CD4-positive, alpha-beta memory T cell (primary cell): ENCODE measurements at regions not wholly inside any gene's neighbourhood (a gene's known extent, or its start where the extent isn't known, plus 50 kb on each side); places are given as distances from the start of the nearest gene placed in this dataset.
"Not testable (repeated sequence)": the region's sequence is repeated elsewhere in the genome, so short reads cannot be mapped to it uniquely, and the experiment has no call there.

ENCODE experiments used
- CTCF ChIA-PET: fragments of 350-600 bp; sonication (Branson Sonifier 250); formaldehyde crosslinking; loops from one replicate; lab custom pipeline; 2021; ENCODE audit warnings: inconsistent platforms; ENCODE audit not compliant: partially characterized antibody; lab: Charles Lee
- POLR2A ChIA-PET: fragments of 350-600 bp; sonication (Branson Sonifier 250); formaldehyde crosslinking; loops from one replicate; lab custom pipeline; 2021; ENCODE audit not compliant: partially characterized antibody; lab: Charles Lee
- DNase-seq, 5 donors: peaks; one replicate each; pipeline versions ENCODE4 v3.0.0 to v3.0.0-alpha.2; 2020 to 2022; ENCODE audit warnings: mixed read lengths in 1 of 5
- H3K27ac ChIP-seq: one replicate; pipeline ENCODE4 v1.7.0; 2013; ENCODE audit warnings: low read depth, low read length
- H3K27me3 ChIP-seq: 2 replicates; pipeline ENCODE4 v1.7.0; 2013; ENCODE audit warnings: mild to moderate bottlenecking, low read length, moderate library complexity; ENCODE audit not compliant: insufficient read depth
- H3K36me3 ChIP-seq: 2 replicates; pipeline ENCODE4 v1.7.0; 2013; ENCODE audit warnings: mild to moderate bottlenecking, low read length, moderate library complexity; ENCODE audit not compliant: insufficient read depth
- H3K4me1 ChIP-seq: 2 replicates; pipeline ENCODE4 v1.7.0; 2013; ENCODE audit warnings: mild to moderate bottlenecking, low read length, moderate library complexity; ENCODE audit not compliant: insufficient read depth
- H3K4me3 ChIP-seq, 2 donors: one replicate each; pipeline ENCODE4 v1.7.0; 2013; ENCODE audit warnings: low read length in 2 of 2, mild to moderate bottlenecking in 1 of 2
- H3K9me3 ChIP-seq, 2 donors: one replicate each; pipeline ENCODE4 v1.7.0; 2013; ENCODE audit warnings: low read length in 2 of 2, control low read depth in 1 of 2; ENCODE audit not compliant: control insufficient read depth in 1 of 2
- H3K27ac Mint-ChIP-seq, 7 donors: one replicate each; pipeline ENCODE4 v1.8.0; 2020 to 2021; ENCODE audit warnings: mixed read lengths in 7 of 7, mild to moderate bottlenecking in 6 of 7, inconsistent platforms in 3 of 7, moderate library complexity in 3 of 7
- H3K27me3 Mint-ChIP-seq, 2 donors: one replicate each; pipeline ENCODE4 v1.8.0; 2020 to 2021; ENCODE audit warnings: mixed read lengths in 2 of 2
- H3K36me3 Mint-ChIP-seq, 2 donors: one replicate each; pipeline ENCODE4 v1.8.0; 2020 to 2021; ENCODE audit warnings: mixed read lengths in 2 of 2, inconsistent platforms in 1 of 2, mild to moderate bottlenecking in 1 of 2
- H3K4me1 Mint-ChIP-seq, 4 donors: one replicate each; pipeline ENCODE4 v1.8.0; 2020 to 2021; ENCODE audit warnings: mixed read lengths in 4 of 4, mild to moderate bottlenecking in 1 of 4
- H3K4me3 Mint-ChIP-seq, 8 donors: one replicate each; pipeline ENCODE4 v1.8.0; 2020 to 2021; ENCODE audit warnings: mixed read lengths in 8 of 8, mild to moderate bottlenecking in 7 of 8, moderate library complexity in 6 of 8, inconsistent platforms in 3 of 8
- H3K9me3 Mint-ChIP-seq, 8 donors: one replicate each; pipeline ENCODE4 v1.8.0; 2020 to 2021; ENCODE audit warnings: mixed read lengths in 8 of 8, mild to moderate bottlenecking in 5 of 8, inconsistent platforms in 3 of 8, moderate library complexity in 1 of 8
- intact Hi-C: fragments of 100-400 bp; cut with micrococcal nuclease; formaldehyde crosslinking; loops from one replicate; pipeline ENCODE4 v1.15.1; 2023

GRCh38 chr11:98495016-98495415 lies 525.7 kb upstream of the CNTN5 start:
- H3K4me1 ChIP-seq: no peaks in the 10 kb centered on the region
- DNase-seq: no peak
- ChIA-PET POLR2A (no interaction called here), CTCF (no interaction called here)
- intact Hi-C loops: no loop called here
- Mint-ChIP-seq H3K36me3 (no peaks in the 10 kb centered on the region), H3K4me3 (no peak overlapping the region), H3K27ac (no peak overlapping the region), H3K9me3 (peaks cover 0 to 8% (median 2%) of the 10 kb centered on the region in 8 donors), H3K27me3 (no peaks in the 10 kb centered on the region), H3K4me1 (no peaks in the 10 kb centered on the region)
- H3K36me3 ChIP-seq: no peaks in the 10 kb centered on the region
- H3K4me3 ChIP-seq: no peak overlapping the region
- no peaks in the 10 kb centered on the region for H3K27me3 ChIP-seq
- H3K27ac ChIP-seq: no peak overlapping the region
- H3K9me3 ChIP-seq: no peaks in the 10 kb centered on the region

GRCh38 chr11:98495601-98496000 lies 525.1 kb upstream of the CNTN5 start:
- no peak for DNase-seq
- no peaks in the 10 kb centered on the region for H3K9me3 ChIP-seq
- no peaks in the 10 kb centered on the region for H3K4me1 ChIP-seq
- Mint-ChIP-seq H3K4me1 (no peaks in the 10 kb centered on the region), H3K4me3 (no peak overlapping the region), H3K36me3 (no peaks in the 10 kb centered on the region), H3K9me3 (peaks cover 0 to 10% (median 4%) of the 10 kb centered on the region in 8 donors), H3K27ac (no peak overlapping the region), H3K27me3 (no peaks in the 10 kb centered on the region)
- H3K36me3 ChIP-seq: no peaks in the 10 kb centered on the region
- ChIA-PET CTCF (no interaction called here), POLR2A (no interaction called here)
- no peak overlapping the region for H3K27ac ChIP-seq
- no peaks in the 10 kb centered on the region for H3K27me3 ChIP-seq
- intact Hi-C loops: no loop called here
- H3K4me3 ChIP-seq: no peak overlapping the region

GRCh38 chr11:98507208-98507607 lies 513.5 kb upstream of the CNTN5 start:
- no peaks in the 10 kb centered on the region for H3K4me1 ChIP-seq
- H3K27ac Mint-ChIP-seq: no peak overlapping the region
- no peak overlapping the region for H3K4me3 ChIP-seq
- H3K36me3 ChIP-seq: no peaks in the 10 kb centered on the region
- H3K27ac ChIP-seq: no peak overlapping the region
- intact Hi-C loops: no loop called here
- peaks cover 4 to 53% (median 22%) of the 10 kb centered on the region in 8 donors for H3K9me3 Mint-ChIP-seq
- no peaks in the 10 kb centered on the region for H3K4me1 Mint-ChIP-seq
- DNase-seq: no peak
- POLR2A ChIA-PET: no interaction called here
- CTCF ChIA-PET: no interaction called here
- H3K36me3 Mint-ChIP-seq: no peaks in the 10 kb centered on the region
- no peaks in the 10 kb centered on the region for H3K27me3 ChIP-seq
- H3K27me3 Mint-ChIP-seq: no peaks in the 10 kb centered on the region
- no peaks in the 10 kb centered on the region for H3K9me3 ChIP-seq
- no peak overlapping the region for H3K4me3 Mint-ChIP-seq

GRCh38 chr11:98512938-98513337 lies 507.8 kb upstream of the CNTN5 start:
- H3K4me3 Mint-ChIP-seq: no peak overlapping the region
- Histone ChIP-seq H3K36me3 (no peaks in the 10 kb centered on the region), H3K4me1 (no peaks in the 10 kb centered on the region), H3K27ac (no peak overlapping the region), H3K9me3 (no peaks in the 10 kb centered on the region), H3K27me3 (no peaks in the 10 kb centered on the region), H3K4me3 (no peak overlapping the region)
- H3K27me3 Mint-ChIP-seq: no peaks in the 10 kb centered on the region
- intact Hi-C loops: no loop called here
- CTCF ChIA-PET: no interaction called here
- H3K27ac Mint-ChIP-seq: no peak overlapping the region
- POLR2A ChIA-PET: no interaction called here
- no peaks in the 10 kb centered on the region for H3K4me1 Mint-ChIP-seq
- no peaks in the 10 kb centered on the region for H3K36me3 Mint-ChIP-seq
- DNase-seq: no peak
- H3K9me3 Mint-ChIP-seq: peaks cover 6 to 39% (median 21%) of the 10 kb centered on the region in 8 donors

GRCh38 chr11:98531576-98531975 lies 489.2 kb upstream of the CNTN5 start:
- H3K27ac ChIP-seq: no peak overlapping the region
- H3K36me3 Mint-ChIP-seq: no peaks in the 10 kb centered on the region
- no peaks in the 10 kb centered on the region for H3K4me1 Mint-ChIP-seq
- CTCF ChIA-PET: no interaction called here
- H3K4me1 ChIP-seq: no peaks in the 10 kb centered on the region
- no peaks in the 10 kb centered on the region for H3K9me3 ChIP-seq
- POLR2A ChIA-PET: no interaction called here
- intact Hi-C loops: no loop called here
- H3K4me3 Mint-ChIP-seq: no peak overlapping the region
- peaks cover 0 to 11% (median 2%) of the 10 kb centered on the region in 8 donors for H3K9me3 Mint-ChIP-seq
- no peak overlapping the region for H3K27ac Mint-ChIP-seq
- H3K36me3 ChIP-seq: no peaks in the 10 kb centered on the region
- DNase-seq: no peak
- no peaks in the 10 kb centered on the region for H3K27me3 Mint-ChIP-seq
- no peaks in the 10 kb centered on the region for H3K27me3 ChIP-seq
- H3K4me3 ChIP-seq: no peak overlapping the region

- Histone ChIP-seq H3K4me3 (no peak overlapping the region), H3K36me3 (no peaks in the 10 kb centered on the region), H3K9me3 (no peaks in the 10 kb centered on the region), H3K4me1 (no peaks in the 10 kb centered on the region), H3K27me3 (no peaks in the 10 kb centered on the region), H3K27ac (no peak overlapping the region)
- Mint-ChIP-seq H3K4me1 (no peaks in the 10 kb centered on the region), H3K9me3 (peaks cover 0 to 12% (median 3%) of the 10 kb centered on the region in 8 donors), H3K27me3 (no peaks in the 10 kb centered on the region), H3K4me3 (no peak overlapping the region), H3K36me3 (no peaks in the 10 kb centered on the region), H3K27ac (no peak overlapping the region)
- CTCF ChIA-PET: no interaction called here
- POLR2A ChIA-PET: no interaction called here
- intact Hi-C loops: no loop called here
- no peak for DNase-seq
Measured at GRCh38 chr11:98536023-98536422, 484.7 kb upstream of the CNTN5 start.

- H3K27me3 ChIP-seq, H3K4me1 Mint-ChIP-seq, DNase-seq, H3K36me3 ChIP-seq, H3K27me3 Mint-ChIP-seq, H3K36me3 Mint-ChIP-seq, H3K27ac ChIP-seq, H3K9me3 ChIP-seq, H3K27ac Mint-ChIP-seq, H3K4me3 Mint-ChIP-seq, H3K4me1 ChIP-seq, H3K4me3 ChIP-seq, CTCF ChIA-PET, POLR2A ChIA-PET, intact Hi-C loops: not testable (repeated sequence)
- H3K9me3 Mint-ChIP-seq: peaks cover 0 to 11% (median 4%) of the 10 kb centered on the region in 8 donors
Measured at GRCh38 chr11:98538358-98538757, 482.4 kb upstream of the CNTN5 start.

- intact Hi-C loops: no loop called here
- H3K27me3 Mint-ChIP-seq: no peaks in the 10 kb centered on the region
- POLR2A ChIA-PET: no interaction called here
- peaks cover 5 to 37% (median 18%) of the 10 kb centered on the region in 8 donors for H3K9me3 Mint-ChIP-seq
- H3K36me3 Mint-ChIP-seq: no peaks in the 10 kb centered on the region
- CTCF ChIA-PET: no interaction called here
- H3K27me3 ChIP-seq: no peaks in the 10 kb centered on the region
- H3K9me3 ChIP-seq: peaks cover 0 to 9% of the 10 kb centered on the region in 2 donors
- H3K36me3 ChIP-seq: no peaks in the 10 kb centered on the region
- H3K4me3 Mint-ChIP-seq: no peak overlapping the region
- no peak overlapping the region for H3K27ac Mint-ChIP-seq
- H3K4me3 ChIP-seq: no peak overlapping the region
- DNase-seq: no peak
- no peaks in the 10 kb centered on the region for H3K4me1 ChIP-seq
- no peaks in the 10 kb centered on the region for H3K4me1 Mint-ChIP-seq
- no peak overlapping the region for H3K27ac ChIP-seq
Measured at GRCh38 chr11:98545544-98546175, 475.1 kb upstream of the CNTN5 start.
